Common myeloid progenitor, CD34-positive (primary cell): ENCODE measurements at regions not wholly inside any gene's neighbourhood (a gene's known extent, or its start where the extent isn't known, plus 50 kb on each side); places are given as distances from the start of the nearest gene placed in this dataset.

Experiments used
- CTCF ChIA-PET: fragments of 350-600 bp; sonication (Branson Sonifier 250); formaldehyde crosslinking; loops from one replicate; lab custom pipeline; 2021; ENCODE audit warnings: antibody characterized with exemption; lab: Charles Lee
- POLR2A ChIA-PET: fragments of 350-600 bp; sonication (Branson Sonifier 250); formaldehyde crosslinking; loops from one replicate; lab custom pipeline; 2021; ENCODE audit warnings: antibody characterized with exemption; lab: Charles Lee
- DNase-seq, 3 donors: peaks; one replicate each; pipeline versions ENCODE4 v3.0.0 to v3.0.0-alpha.2; 2013
- H3K27ac ChIP-seq, 2 experiments: 1 replicate in 1 of 2; 2 replicates in 1 of 2; pipeline ENCODE4 v1.7.0; 2013; ENCODE audit warnings: inconsistent platforms in 2 of 2, low read length in 2 of 2, mild to moderate bottlenecking in 2 of 2, low read depth in 1 of 2, moderate library complexity in 1 of 2; ENCODE audit not compliant: severe bottlenecking in 2 of 2, insufficient read depth in 1 of 2, poor library complexity in 1 of 2
- H3K27me3 ChIP-seq, 5 experiments: replicated peaks in 2 of 5; 1 replicate in 3 of 5; 2 replicates in 2 of 5; pipeline versions ENCODE4 v1.6.1 to v1.7.0; 2013; ENCODE audit warnings: low read length in 4 of 5, mild to moderate bottlenecking in 2 of 5, moderate library complexity in 2 of 5, inconsistent platforms in 1 of 5; ENCODE audit not compliant: insufficient read depth in 5 of 5, control insufficient read depth in 4 of 5
- H3K36me3 ChIP-seq, 4 experiments: 1 replicate in 2 of 4; 2 replicates in 2 of 4; pipeline versions ENCODE4 v1.6.1 to v1.7.0; 2013; ENCODE audit warnings: low read length in 3 of 4, control low read depth in 1 of 4, mild to moderate bottlenecking in 1 of 4; ENCODE audit not compliant: control insufficient read depth in 4 of 4, insufficient read depth in 4 of 4
- H3K4me1 ChIP-seq, 4 experiments: 1 replicate in 3 of 4; 2 replicates in 1 of 4; pipeline versions ENCODE4 v1.6.1 to v1.7.1; 2013; ENCODE audit warnings: low read length in 3 of 4, mild to moderate bottlenecking in 3 of 4, control low read depth in 1 of 4, inconsistent platforms in 1 of 4, moderate library complexity in 1 of 4; ENCODE audit not compliant: control insufficient read depth in 4 of 4, insufficient read depth in 4 of 4; ENCODE audit errors: control extremely low read depth in 1 of 4
- H3K4me3 ChIP-seq, 7 experiments: 1 replicate in 4 of 7; 2 replicates in 3 of 7; pipeline versions ENCODE4 v1.5.1 to v1.7.0; 2013; ENCODE audit warnings: mild to moderate bottlenecking in 7 of 7, low read length in 6 of 7, moderate library complexity in 6 of 7, inconsistent platforms in 2 of 7, low read depth in 2 of 7, control low read depth in 1 of 7; ENCODE audit not compliant: insufficient read depth in 4 of 7, control insufficient read depth in 1 of 7; ENCODE audit errors: extremely low read depth in 1 of 7
- H3K9me3 ChIP-seq, 5 experiments: 1 replicate in 4 of 5; 2 replicates in 1 of 5; pipeline versions ENCODE4 v1.6.1 to v1.7.1; 2013; ENCODE audit warnings: low read length in 4 of 5, mild to moderate bottlenecking in 2 of 5, inconsistent platforms in 1 of 5, low read depth in 1 of 5, moderate library complexity in 1 of 5; ENCODE audit not compliant: control insufficient read depth in 4 of 5, insufficient read depth in 2 of 5; ENCODE audit errors: control extremely low read depth in 1 of 5
- WGBS: methylation state at CpG from one replicate; pipeline ENCODE4 v1.1.5; 2013; ENCODE audit not compliant: insufficient coverage; 5-methylcytosine and 5-hydroxymethylcytosine counted together

GRCh38 chr2:217118559-217119284 is 258.9 kb upstream of the TNP1 start:
- 98% methylated on average over 5 of the region's 7 CpGs for WGBS
- H3K27me3 ChIP-seq: peaks cover 0 to 8% (median 0%) of the 10 kb centered on the region in 5 experiments
- POLR2A ChIA-PET: no interaction called here
- CTCF ChIA-PET: interaction anchor here (1.2 kb wide), 1 partner anchor 48 kb away, joined by 3 read pairs; no protein-coding TSS in a partner anchor
- H3K4me1 ChIP-seq: no peaks in the 10 kb centered on the region
- no peak for DNase-seq
- no peak overlapping the region for H3K4me3 ChIP-seq
- no peaks in the 10 kb centered on the region for H3K36me3 ChIP-seq
- no peaks in the 10 kb centered on the region for H3K9me3 ChIP-seq
- no peak overlapping the region for H3K27ac ChIP-seq

GRCh38 chr2:217117523-217117922 is 257.7 kb upstream of the TNP1 start:
- Histone ChIP-seq H3K4me3 (no peak overlapping the region), H3K27ac (no peak overlapping the region), H3K27me3 (peaks cover 0 to 5% (median 0%) of the 10 kb centered on the region in 5 experiments), H3K9me3 (no peaks in the 10 kb centered on the region), H3K4me1 (no peaks in the 10 kb centered on the region), H3K36me3 (no peaks in the 10 kb centered on the region)
- WGBS: 22% methylated on average over 1 of the region's 1 CpG
- ChIA-PET CTCF (no interaction called here), POLR2A (no interaction called here)
- DNase-seq: no peak

GRCh38 chr2:217116610-217117009 is 256.7 kb upstream of the TNP1 start:
- no peak for DNase-seq
- Histone ChIP-seq H3K36me3 (no peaks in the 10 kb centered on the region), H3K9me3 (no peaks in the 10 kb centered on the region), H3K27ac (no peak overlapping the region), H3K27me3 (peaks cover 0 to 5% (median 0%) of the 10 kb centered on the region in 5 experiments), H3K4me1 (no peaks in the 10 kb centered on the region), H3K4me3 (no peak overlapping the region)
- ChIA-PET CTCF (no interaction called here), POLR2A (interaction anchor here (0.6 kb wide), 1 partner anchor 196 kb away, joined by 4 read pairs; no protein-coding TSS in a partner anchor)
- 100% methylated on average over 1 of the region's 1 CpG for WGBS

GRCh38 chr2:217114117-217114516 is 254.3 kb upstream of the TNP1 start:
- Histone ChIP-seq H3K4me3 (no peak overlapping the region), H3K27ac (no peak overlapping the region), H3K36me3 (no peaks in the 10 kb centered on the region), H3K27me3 (peaks cover 0 to 3% (median 0%) of the 10 kb centered on the region in 5 experiments), H3K4me1 (no peaks in the 10 kb centered on the region), H3K9me3 (no peaks in the 10 kb centered on the region)
- POLR2A ChIA-PET: no interaction called here
- 96% methylated on average over 4 of the region's 6 CpGs for WGBS
- CTCF ChIA-PET: no interaction called here
- DNase-seq: no peak

- ChIA-PET CTCF (no interaction called here), POLR2A (interaction anchor here (0.5 kb wide), 1 partner anchor 530 kb away, joined by 3 read pairs; no protein-coding TSS in a partner anchor)
- Histone ChIP-seq H3K27ac (no peak overlapping the region), H3K9me3 (no peaks in the 10 kb centered on the region), H3K36me3 (no peaks in the 10 kb centered on the region), H3K27me3 (peaks cover 0 to 3% (median 0%) of the 10 kb centered on the region in 5 experiments), H3K4me1 (no peaks in the 10 kb centered on the region), H3K4me3 (no peak overlapping the region)
- WGBS: 100% methylated on average over 3 of the region's 4 CpGs
- DNase-seq: no peak
Observed at GRCh38 chr2:217113491-217113890, 253.6 kb upstream of the TNP1 start.

- ChIA-PET POLR2A (no interaction called here), CTCF (no interaction called here)
- Histone ChIP-seq H3K27ac (no peak overlapping the region), H3K9me3 (no peaks in the 10 kb centered on the region), H3K27me3 (no peaks in the 10 kb centered on the region), H3K4me3 (no peak overlapping the region), H3K4me1 (peaks cover 5 to 17% (median 9%) of the 10 kb centered on the region in 4 experiments), H3K36me3 (no peaks in the 10 kb centered on the region)
- DNase-seq: no peak
- 100% methylated on average over 3 of the region's 3 CpGs for WGBS
Observed at GRCh38 chr2:217110550-217110949, 250.7 kb upstream of the TNP1 start.

GRCh38 chr2:217108575-217109027 is 248.7 kb upstream of the TNP1 start:
- Histone ChIP-seq H3K9me3 (no peaks in the 10 kb centered on the region), H3K36me3 (no peaks in the 10 kb centered on the region), H3K4me1 (peaks cover 5 to 21% (median 10%) of the 10 kb centered on the region in 4 experiments), H3K4me3 (no peak overlapping the region), H3K27me3 (no peaks in the 10 kb centered on the region), H3K27ac (no peak overlapping the region)
- ChIA-PET CTCF (interaction anchor here (0.8 to 1.4 kb wide), 2 partner anchors 15 to 27 kb away, joined by 3 to 4 read pairs; no protein-coding TSS in a partner anchor), POLR2A (no interaction called here)
- DNase-seq: peak in 2 of 3 donors; percentile 17 to 38
- 97% methylated on average over 2 of the region's 4 CpGs for WGBS
